ENCODE measurements at regions not wholly inside any gene's neighbourhood (a gene's known extent, or its start where the extent isn't known, plus 50 kb on each side); places are given as distances from the start of the nearest gene placed in this dataset.

DNA sequence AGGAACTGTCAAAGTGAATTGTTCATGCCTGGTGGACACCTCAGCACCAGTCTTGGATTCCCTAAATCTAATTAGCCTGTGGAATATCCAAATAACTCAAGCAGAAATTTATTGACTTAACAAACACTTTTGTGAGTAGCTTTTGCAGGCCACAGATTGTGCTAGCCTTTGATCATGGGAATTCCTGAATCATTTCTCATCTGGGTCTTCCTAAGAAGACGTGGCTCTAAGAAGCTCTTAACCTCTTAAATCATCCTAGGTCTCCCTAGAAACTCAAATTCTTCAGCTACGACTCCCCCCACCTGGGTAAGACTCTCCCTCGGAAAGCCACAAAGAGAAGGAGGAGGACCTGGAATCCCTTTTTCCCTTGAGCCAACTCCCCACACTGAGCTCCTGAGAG, 53.8 kb upstream of the PSEN2 start:
- H3K9ac ChIP-seq (ENCODE audit: low read depth in 1 of 2, low read length in 2 of 2): no peak overlapping the region
- no peak overlapping the region for H3K4me3 ChIP-seq (ENCODE audit: low read depth in 1 of 3, low read length in 3 of 3)
- DNase-seq (ENCODE audit: low spot score): no peak
- no peaks in the 10 kb centered on the region for H3K9me3 ChIP-seq (ENCODE audit: control insufficient read depth in 4 of 4, low read length in 3 of 4)
- H3K27me3 ChIP-seq (ENCODE audit: control insufficient read depth in 4 of 4, insufficient read depth in 4 of 4, low read length in 3 of 4): no peaks in the 10 kb centered on the region
- H3K36me3 ChIP-seq (ENCODE audit: control insufficient read depth in 4 of 4, insufficient read depth in 3 of 4, low read depth in 1 of 4, low read length in 3 of 4): no peaks in the 10 kb centered on the region
- TF ChIP-seq HNF4G (IDR thresholded peaks at IDR 0.05) (no peak), RXRA (IDR thresholded peaks at IDR 0.05) (no peak), ATF3 (IDR thresholded peaks at IDR 0.05) (no peak), MAX (IDR thresholded peaks at IDR 0.05) (no peak), YY1 (IDR thresholded peaks at IDR 0.05) (no peak), SP1 (IDR thresholded peaks at IDR 0.05) (no peak), EGR1 (IDR thresholded peaks at IDR 0.05; ENCODE audit: low read depth in 2 of 2) (no peak), RAD21 (IDR thresholded peaks at IDR 0.05) (no peak), JUND (IDR thresholded peaks at IDR 0.05) (no peak), FOXA2 (IDR thresholded peaks at IDR 0.05) (no peak), NR2F2 (IDR thresholded peaks at IDR 0.05) (no peak), REST (IDR thresholded peaks at IDR 0.05) (no peak), TAF1 (conservative IDR thresholded peaks at IDR 0.05) (no peak), FOXA1 (IDR thresholded peaks at IDR 0.05) (no peak), GABPA (IDR thresholded peaks at IDR 0.05 in 1 of 2, conservative IDR thresholded peaks at IDR 0.05 in 1 of 2) (no peak), HNF4A (conservative IDR thresholded peaks at IDR 0.05) (no peak), ZBTB33 (IDR thresholded peaks at IDR 0.05) (no peak)
- TF ChIP-seq, protein P1, sequence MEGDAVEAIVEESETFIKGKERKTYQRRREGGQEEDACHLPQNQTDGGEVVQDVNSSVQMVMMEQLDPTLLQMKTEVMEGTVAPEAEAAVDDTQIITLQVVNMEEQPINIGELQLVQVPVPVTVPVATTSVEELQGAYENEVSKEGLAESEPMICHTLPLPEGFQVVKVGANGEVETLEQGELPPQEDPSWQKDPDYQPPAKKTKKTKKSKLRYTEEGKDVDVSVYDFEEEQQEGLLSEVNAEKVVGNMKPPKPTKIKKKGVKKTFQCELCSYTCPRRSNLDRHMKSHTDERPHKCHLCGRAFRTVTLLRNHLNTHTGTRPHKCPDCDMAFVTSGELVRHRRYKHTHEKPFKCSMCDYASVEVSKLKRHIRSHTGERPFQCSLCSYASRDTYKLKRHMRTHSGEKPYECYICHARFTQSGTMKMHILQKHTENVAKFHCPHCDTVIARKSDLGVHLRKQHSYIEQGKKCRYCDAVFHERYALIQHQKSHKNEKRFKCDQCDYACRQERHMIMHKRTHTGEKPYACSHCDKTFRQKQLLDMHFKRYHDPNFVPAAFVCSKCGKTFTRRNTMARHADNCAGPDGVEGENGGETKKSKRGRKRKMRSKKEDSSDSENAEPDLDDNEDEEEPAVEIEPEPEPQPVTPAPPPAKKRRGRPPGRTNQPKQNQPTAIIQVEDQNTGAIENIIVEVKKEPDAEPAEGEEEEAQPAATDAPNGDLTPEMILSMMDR (IDR thresholded peaks at IDR 0.05; ENCODE audit: low read depth, low read length, missing input control): no peak
- H3K4me1 ChIP-seq (ENCODE audit: control insufficient read depth in 4 of 4, insufficient read depth in 4 of 4, low read length in 3 of 4): no peaks in the 10 kb centered on the region
- H3K27ac ChIP-seq (ENCODE audit: low read depth in 1 of 2, low read length in 2 of 2): no peak overlapping the region
- WGBS: 86% methylated on average over 3 of the region's 3 CpGs

Data from liver (tissue), 8 donors.